ENCODE measurements at regions not wholly inside any gene's neighbourhood (a gene's known extent, or its start where the extent isn't known, plus 50 kb on each side); places are given as distances from the start of the nearest gene placed in this dataset.
"Not testable (repeated sequence)": the region's sequence is repeated elsewhere in the genome, so short reads cannot be mapped to it uniquely, and the experiment has no call there.

DNA sequence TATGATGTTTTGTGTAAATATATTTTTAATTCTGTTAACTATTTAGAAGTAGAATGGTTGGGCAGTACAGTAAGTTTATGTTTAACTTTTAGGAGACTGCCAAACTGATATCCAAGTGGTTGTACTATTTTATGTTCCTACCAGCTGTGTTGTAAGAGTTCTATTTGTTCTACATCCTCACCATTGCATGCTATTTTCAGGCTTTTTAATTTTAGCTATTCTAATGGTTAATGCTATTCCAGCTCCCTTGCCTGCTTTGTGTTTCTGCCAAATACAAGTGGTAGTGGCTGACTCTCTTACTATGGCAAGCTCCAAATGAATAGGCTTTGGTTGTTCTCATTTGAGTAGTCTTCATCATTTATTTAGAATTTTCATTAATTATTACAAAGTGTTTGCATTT, 476.4 kb downstream of the KIF4B start:
- DNase-seq (ENCODE audit: low read depth in 3 of 3, low spot score in 1 of 3): no peak

DNA sequence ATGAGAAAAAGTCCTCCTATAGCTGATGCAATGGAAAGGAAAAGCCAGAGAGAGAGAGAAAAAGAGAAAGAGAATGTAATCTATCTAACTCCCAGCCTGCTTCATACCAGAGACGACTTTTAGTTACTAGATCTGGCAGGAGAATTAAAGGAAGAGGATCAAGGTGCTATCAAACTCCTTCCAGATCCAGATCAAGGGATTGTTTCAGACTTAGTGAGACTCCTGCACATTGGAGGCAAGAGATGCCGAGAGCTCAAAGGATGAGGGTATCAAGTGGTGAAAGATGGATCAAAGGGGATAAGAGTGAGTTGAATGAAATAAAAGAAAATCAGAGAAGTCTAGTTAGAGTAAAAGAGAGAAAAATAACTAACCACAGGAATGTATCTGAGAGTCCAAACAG, 478.6 kb downstream of the KIF4B start:
- DNase-seq (ENCODE audit: low read depth in 3 of 3, low spot score in 1 of 3): no peak

DNA sequence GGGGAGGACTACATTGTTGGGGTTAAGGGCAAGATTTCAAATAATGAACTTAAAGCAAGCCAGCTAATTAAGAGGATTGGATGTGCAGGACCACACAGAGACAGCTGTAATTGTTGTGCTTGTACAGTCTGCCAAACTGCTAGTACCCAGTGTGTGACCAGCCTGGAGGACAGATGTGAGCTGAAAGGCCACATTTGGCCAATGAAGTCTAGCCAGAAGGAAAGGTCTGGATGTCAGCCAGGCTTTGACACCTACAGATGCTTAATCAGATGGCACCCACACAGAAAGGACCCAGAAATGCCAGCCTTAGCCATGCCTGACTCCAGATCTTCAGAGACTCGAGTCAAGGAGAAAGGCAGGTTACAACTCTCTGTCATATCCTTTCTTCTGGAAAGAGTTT, 491.1 kb downstream of the KIF4B start:
- no peak for DNase-seq (ENCODE audit: low read depth in 3 of 3, low spot score in 1 of 3)

DNA sequence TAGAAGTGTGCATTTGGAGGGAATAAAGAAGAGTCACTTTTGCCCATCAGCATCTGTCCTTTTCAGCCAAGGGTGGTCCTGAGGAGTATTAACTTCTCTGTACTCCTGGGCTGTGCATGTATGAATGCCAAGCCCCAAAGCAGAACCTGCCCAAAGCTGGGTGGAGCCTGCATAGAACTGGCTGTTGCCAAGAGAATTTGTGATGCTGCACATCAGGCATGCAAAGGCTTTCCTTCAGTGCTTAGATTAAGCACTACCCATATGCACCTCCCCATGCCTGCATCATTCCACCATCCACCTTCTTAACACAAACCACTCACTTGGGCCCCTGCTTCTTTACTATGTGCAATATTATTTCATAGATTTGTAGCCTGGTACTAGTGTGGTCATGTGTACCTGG, 493.8 kb downstream of the KIF4B start:
- no peak for DNase-seq (ENCODE audit: low read depth in 3 of 3, low spot score in 1 of 3)

DNA sequence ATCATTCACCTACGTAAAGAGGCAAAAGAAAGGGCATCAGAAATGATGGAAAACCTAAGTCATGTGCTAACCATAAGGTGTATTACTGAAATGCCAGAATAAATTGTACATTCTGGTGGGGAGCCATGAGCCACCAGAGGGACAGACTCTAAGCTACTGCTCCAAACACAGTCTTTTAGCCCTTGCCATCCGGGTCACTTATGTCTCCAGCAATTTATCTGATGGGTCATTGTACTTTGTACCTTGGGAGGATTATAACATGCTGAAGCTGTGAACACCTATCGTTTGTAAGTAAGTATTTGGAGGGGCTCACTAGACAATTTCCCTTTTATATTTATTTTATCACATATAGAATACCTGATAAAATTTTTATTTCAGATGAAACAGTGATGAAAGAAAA, 495.1 kb downstream of the KIF4B start:
- no peak for DNase-seq (ENCODE audit: low read depth in 3 of 3, low spot score in 1 of 3)

DNA sequence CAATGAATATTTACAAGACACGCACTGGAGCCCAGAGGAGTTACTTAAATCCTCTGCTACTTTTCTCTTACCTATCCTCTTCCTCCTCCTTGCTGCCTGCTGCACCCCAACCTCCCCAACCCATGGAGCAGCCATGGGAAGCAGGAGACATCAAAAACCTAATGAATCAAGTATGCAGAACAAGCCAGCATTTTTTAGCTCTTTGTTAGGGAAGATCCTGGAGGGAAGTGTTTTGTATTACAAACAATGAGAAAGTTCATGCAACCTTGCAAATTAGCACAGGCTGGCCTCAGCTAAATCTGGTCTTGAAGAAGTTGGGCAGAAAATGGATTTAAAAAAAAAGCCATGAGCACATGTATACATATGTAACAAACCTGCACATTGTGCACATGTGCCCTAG, 498.8 kb downstream of the KIF4B start:
- no peak for DNase-seq (ENCODE audit: low read depth in 3 of 3, low spot score in 1 of 3)

DNA sequence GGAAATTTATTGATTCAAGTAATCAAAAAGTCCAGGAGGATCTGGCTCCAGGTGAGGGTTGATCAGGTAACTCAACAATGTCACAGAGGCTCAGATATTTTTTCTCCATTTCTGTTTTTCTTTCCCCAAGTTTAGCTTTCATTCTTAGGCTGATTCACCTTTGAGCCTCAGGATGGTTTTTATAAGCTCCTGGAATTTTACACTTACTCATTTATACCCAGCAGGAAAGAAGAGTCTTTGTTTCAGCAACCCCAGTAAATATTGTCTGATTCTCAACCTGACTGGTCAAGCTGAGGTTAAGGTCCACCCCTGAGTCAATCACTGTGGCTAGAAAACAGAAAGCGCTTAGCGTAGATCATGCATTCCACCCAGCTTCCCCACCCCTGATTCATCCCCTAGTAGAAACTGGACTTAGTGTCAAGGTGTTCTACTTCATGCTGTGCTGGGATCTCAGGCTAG, 500.6 kb downstream of the KIF4B start:
- DNase-seq (ENCODE audit: low read depth in 3 of 3, low spot score in 1 of 3): no peak

DNA sequence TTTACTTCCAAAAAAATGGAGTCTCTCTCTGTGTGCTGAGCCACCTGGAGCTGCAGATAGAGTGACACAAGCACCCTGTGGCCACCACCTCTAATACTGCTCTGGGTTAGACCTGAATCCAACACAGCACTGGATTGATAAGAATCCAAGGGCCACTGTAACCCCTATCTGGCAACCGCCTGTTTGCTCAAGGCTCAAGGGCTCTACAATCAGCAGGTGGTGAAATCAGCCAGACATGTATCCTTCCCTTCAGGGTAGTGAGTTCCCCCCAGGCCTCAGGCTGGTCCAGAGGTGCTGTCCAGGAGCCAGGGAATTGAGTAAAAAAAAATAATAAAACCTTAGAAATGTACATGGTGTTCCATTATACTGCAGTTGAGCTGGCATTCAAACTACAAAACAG, 509.0 kb downstream of the KIF4B start:
- DNase-seq (ENCODE audit: low read depth in 3 of 3, low spot score in 1 of 3): no peak

DNA sequence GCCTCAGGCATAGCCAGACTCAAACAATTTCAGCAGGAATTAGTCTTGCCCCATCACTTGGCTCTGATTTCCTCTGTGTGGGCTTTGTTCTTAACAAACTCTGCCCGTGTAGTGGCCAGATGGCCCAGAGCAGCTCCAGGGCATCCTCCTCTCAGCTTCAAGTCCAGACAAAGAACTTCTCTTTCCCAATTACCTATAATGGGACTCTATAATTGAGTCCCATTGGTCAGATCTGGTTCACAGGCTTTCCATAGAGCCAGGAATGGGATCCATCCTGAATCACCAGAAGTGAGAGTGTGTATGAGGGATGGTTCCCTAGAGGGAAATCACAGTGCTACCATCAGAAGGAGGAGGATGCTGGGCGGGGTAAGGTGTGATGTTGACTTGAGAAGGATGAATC, 515.8 kb downstream of the KIF4B start:
- no peak for DNase-seq (ENCODE audit: low read depth in 3 of 3, low spot score in 1 of 3)

DNA sequence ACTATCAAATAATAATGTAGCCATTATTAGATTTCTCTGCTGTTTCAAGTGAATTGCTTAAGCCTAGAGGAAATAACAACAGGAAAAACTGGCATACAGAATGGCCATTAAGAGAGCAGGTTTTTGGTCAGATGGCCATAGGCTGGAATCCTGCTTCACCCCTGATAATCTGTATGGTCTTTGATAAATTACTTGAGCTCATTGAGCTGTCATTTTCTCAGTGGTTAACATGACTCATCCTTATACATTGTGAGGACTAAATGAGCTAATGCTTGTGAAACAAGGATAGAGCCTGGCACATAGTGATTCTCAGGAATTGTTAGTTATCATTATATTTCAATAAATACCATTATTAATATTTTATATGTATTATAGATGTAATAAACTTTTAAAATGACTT, 516.5 kb downstream of the KIF4B start:
- DNase-seq (ENCODE audit: low read depth in 3 of 3, low spot score in 1 of 3): no peak

DNA sequence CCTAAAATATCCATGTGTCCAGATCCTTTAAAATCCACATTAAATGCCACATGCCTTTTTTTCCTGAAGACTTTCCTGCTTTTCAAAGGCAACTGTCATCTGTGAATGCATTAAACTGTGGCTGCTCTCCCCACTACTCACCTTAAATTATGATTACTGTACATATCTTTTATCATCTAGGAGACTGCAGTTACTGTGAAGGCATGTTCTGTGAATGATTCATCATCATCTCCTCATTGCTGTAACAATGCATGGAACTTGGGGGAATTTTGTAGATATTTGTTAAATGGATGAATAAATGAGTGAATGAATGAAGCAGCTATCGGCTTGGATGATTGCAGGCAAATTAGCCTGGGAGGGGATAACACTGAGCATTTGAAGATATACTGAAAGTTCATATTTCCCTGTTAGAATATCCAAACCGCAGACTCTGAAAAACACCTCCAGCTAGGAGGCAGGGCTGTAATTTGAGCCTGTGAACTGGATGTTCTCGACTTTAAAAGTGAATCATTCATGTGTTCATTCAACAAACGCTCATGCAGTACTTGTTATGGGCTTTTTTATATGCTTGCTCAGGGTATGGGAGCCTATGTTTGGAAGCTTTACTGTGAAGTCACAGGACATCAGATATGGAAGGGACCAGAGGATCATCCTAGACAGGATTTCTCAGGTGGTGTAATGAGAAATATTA, 519.2 kb downstream of the KIF4B start:
- DNase-seq (ENCODE audit: low read depth in 3 of 3, low spot score in 1 of 3): no peak

DNA sequence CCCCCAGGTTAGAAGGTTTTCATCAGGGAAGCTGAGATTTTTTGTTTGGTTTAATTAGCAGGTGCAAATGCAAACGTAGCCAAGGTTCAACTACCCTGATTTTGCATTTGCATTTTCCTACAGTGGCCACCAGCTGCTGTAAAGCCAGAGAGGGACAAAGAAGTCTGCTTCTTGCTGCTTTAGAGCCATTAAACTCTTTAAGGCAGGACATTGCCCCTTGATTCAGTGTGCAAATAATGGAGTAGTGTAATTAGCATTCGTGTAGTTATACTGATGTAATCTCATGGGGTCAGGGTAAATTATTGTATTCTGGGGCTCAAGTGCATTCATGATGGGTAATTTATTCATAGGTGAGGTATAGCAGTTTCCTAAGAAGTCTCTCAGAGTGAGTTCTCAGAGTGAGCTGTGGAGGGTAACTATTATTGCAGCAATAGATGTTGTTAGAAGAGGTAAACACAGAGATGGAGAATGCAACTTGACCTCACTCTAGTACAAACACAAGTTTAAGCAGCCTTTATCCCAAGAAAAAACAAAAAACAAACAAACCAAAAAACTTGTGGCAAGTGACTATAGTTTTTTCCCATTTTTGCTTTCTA, 526.5 kb downstream of the KIF4B start:
- DNase-seq (ENCODE audit: low read depth in 3 of 3, low spot score in 1 of 3): no peak

DNA sequence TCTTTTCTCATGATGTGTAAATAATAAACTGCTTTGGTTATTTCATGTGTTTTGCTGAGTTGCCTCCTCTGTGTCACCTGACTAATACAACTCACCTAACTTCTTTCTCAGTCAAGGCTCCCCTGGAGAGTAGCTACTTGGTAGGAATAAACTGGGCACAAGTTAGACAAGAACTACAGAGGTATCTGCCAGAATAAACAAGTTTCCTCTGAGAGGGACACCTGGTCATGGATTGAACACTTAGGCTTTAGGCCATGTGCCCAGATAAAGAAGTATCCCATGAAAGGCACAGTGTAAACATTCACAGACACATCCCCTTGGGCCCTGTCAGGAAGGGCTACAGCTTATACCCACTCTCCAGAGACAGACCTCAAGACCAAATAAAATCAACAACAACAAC, 532.5 kb downstream of the KIF4B start:
- no peak for DNase-seq (ENCODE audit: low read depth in 3 of 3, low spot score in 1 of 3)

DNA sequence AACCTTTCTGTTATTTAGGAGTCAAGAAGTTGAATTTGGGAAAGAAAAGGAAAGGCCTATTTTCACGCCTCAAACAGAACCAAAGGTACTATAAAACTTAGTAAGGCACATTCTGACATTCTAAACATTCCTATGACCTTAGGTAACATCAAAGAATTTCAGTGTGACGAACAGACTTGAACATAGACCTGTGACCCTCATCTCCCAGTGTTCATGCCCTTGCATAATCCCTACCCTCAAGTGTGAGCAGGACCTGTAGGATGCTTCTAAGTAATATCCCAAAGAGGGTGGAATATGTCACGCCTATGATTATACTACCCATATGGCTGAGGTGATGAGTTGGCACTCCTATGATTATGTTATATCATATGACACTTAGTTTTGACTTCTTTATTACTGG, 540.9 kb downstream of the KIF4B start:
- no peak for DNase-seq (ENCODE audit: low read depth in 3 of 3, low spot score in 1 of 3)

DNA sequence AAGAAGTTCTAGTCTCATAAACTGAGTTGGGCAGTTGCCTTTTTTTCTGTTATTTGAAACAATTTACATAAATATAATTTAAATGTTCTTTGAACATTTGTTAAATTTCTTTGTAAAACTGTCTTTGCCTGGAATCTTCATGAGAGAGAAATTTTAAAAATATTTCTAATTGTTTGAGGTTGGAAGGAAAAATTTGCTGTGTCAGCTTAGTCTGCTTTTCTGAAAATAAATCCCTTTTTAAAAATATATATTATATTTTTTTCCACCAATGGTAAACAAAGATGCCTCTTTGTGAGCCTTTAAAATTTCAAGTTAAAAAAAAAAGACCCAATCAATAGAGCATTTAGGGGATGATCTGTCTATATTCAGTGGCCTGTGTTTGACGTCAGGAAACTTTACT, 542.7 kb downstream of the KIF4B start:
- no peak for DNase-seq (ENCODE audit: low read depth in 3 of 3, low spot score in 1 of 3)

DNA sequence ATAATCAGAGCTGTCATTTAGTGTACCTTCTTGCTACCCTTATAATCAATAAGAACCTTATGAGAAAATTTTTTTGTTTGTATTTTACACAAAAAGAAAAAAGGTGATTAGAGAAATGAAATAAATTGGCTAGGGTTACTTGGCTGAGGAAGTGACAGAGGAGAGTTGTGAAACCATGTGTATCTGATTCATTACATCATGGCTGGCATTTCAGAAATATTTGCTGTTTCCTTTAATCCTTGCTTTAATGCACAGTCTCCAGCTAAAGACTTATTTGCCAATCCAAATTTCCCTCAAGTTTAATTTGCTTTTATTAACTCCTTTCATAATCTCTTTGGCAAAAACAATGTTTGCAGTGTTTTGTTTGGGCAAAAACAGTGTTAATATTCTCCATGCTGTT, 543.1 kb downstream of the KIF4B start:
- no peak for DNase-seq (ENCODE audit: low read depth in 3 of 3, low spot score in 1 of 3)

DNA sequence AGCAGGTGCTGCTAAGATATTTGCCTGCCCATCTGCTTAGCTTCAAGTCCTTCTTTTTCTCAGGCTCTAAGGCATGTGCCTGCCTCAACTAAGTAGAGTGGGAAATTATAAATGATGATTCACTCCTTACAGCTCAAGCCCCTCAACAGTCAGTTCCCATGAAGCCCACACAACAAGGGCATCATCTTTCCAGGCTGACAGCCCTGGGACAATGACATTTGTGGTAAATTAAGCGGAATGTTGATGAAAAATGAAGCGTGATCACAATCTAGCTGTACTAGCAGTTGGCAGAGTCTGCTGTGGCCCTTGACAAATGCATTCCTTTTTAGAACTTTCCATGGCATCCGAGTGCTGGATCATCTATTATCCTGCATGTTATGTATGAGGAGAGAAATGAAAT, 548.6 kb downstream of the KIF4B start:
- no peak for DNase-seq (ENCODE audit: low read depth in 3 of 3, low spot score in 1 of 3)

DNA sequence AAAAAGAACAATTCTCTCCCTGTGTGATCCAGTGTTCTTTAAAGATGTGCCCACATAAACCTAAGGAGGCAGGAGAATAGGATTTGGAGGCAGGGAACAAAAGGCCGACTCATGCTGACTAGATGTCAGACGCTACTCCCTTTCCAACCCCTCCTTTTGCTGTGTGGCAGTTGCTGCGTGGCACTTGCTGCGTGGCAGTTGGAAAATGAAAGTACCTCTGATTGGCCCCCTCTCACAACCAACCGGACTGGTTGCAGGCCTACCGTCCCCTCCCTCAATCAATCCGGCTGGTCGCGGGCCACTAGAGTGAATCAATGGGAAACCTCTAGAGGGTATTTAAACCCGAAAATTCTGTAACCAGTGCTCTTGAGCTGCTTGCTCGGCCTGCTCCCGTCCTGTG, 551.0 kb downstream of the KIF4B start:
- DNase-seq (ENCODE audit: low read depth in 3 of 3, low spot score in 1 of 3): no peak

DNA sequence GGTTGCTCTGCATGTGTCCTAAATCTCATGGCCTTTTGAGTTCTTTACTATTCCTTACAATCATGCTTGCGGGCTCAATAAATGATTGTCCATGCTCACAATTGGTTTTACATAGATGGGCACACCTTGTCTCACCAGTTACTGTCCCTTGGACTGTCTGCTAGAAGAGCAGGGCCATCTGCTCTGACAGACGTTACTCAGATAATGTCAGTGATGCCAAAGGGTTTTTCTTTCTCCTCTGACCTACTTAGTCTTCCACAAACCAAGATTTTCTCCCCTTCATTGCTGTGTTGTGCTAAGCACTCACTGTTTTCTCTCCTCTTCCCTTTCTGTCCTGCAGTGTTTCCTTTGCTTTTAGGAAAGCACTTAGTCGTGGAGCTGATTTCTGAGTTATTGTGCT, 562.3 kb downstream of the KIF4B start:
- DNase-seq (ENCODE audit: low read depth in 3 of 3, low spot score in 1 of 3): no peak

DNA sequence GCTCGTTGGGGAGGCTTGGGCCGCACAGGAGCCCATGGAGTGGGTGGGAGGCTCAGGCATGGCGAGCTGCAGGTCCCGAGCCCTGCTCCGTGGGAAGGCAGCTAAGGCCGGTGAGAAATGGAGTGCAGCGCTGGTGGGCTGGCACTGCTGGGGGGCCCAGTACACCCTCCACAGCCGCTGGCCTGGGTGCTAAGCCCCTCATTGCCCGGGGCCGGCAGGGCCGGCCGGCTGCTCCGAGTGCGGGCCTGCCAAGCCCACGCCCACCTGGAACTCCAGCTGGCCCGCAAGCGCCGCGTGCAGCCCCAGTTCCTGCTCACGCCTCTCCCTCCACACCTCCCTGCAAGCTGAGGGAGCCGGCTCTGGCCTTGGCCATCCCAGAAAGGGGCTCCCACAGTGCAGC, 573.3 kb downstream of the KIF4B start:
- DNase-seq (ENCODE audit: low read depth in 3 of 3, low spot score in 1 of 3): not testable (repeated sequence)

DNA sequence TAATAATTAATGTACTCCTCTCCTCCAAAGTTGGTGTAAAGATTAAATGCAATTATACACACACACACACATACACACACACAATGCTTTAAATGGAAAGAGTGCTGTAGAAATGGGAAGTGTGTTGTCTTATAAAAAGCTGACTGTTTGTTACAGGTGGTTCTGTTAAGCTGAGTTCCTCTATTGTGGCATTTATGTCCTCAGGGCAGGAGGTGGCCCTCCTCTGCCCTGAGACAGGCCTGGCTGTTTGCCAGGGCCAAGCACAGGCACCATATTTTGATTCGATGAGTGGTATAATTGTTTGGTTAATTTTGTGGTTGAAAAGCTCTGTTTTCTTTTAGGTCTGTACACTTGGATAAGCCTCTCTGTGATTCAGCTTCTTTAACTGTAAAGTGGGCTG, 573.9 kb downstream of the KIF4B start:
- DNase-seq (ENCODE audit: low read depth in 3 of 3, low spot score in 1 of 3): no peak

DNA sequence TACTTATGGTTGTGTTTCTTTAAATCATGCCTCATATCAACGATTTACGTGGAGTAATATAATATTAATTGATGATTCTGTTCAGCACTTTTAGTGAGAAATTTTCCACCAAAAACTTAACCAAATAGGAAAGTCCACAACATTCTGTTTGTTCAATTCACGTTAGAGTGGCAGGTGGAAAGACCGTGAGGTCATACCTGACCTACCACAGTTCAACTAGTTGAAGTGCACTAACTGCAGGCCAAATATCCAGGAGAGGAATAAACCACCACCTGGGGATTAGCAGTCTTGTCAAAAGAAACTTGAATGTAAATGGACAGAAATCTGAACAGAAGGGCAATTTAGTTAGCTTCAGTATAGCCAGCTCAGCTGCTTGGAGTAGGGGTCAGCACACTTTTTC, 577.7 kb downstream of the KIF4B start:
- no peak for DNase-seq (ENCODE audit: low read depth in 3 of 3, low spot score in 1 of 3)

DNA sequence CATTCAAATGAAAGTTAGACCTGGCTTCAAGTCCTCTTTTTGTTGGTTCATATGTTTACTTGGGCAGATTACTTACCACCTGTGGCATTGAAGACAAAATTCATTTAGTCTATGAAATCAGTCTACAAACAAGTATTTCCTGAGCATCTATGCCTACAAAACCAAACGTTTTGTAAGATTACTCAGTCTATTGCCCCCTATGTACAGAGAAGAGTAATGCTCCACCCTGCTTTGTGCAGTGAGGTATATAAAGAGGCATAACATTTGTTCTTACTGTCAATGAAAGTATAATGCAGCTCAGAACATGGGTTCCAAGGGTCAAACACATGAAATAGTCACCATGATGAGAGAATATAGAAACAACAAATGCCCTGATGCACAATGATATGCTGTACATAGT, 580.7 kb downstream of the KIF4B start:
- no peak for DNase-seq (ENCODE audit: low read depth in 3 of 3, low spot score in 1 of 3)

Data from stimulated activated CD4-positive, alpha-beta T cell treated with anti-CD3 and anti-CD28 coated beads, TNF-alpha, amount 100 ng/mL, for 1 hour (primary cell).